Stimulated activated CD8-positive, alpha-beta memory T cell treated with anti-CD3 and anti-CD28 coated beads, Interleukin-2, amount 100 ng/mL, for 1 hour (primary cell): ENCODE measurements at regions not wholly inside any gene's neighbourhood (a gene's known extent, or its start where the extent isn't known, plus 50 kb on each side); places are given as distances from the start of the nearest gene placed in this dataset.
"Not testable (repeated sequence)": the region's sequence is repeated elsewhere in the genome, so short reads cannot be mapped to it uniquely, and the experiment has no call there.

Source experiments
- DNase-seq, 2 donors: peaks; one replicate each; pipeline ENCODE4 v3.0.0-alpha.2; 2020; ENCODE audit warnings: low read depth in 2 of 2

DNA sequence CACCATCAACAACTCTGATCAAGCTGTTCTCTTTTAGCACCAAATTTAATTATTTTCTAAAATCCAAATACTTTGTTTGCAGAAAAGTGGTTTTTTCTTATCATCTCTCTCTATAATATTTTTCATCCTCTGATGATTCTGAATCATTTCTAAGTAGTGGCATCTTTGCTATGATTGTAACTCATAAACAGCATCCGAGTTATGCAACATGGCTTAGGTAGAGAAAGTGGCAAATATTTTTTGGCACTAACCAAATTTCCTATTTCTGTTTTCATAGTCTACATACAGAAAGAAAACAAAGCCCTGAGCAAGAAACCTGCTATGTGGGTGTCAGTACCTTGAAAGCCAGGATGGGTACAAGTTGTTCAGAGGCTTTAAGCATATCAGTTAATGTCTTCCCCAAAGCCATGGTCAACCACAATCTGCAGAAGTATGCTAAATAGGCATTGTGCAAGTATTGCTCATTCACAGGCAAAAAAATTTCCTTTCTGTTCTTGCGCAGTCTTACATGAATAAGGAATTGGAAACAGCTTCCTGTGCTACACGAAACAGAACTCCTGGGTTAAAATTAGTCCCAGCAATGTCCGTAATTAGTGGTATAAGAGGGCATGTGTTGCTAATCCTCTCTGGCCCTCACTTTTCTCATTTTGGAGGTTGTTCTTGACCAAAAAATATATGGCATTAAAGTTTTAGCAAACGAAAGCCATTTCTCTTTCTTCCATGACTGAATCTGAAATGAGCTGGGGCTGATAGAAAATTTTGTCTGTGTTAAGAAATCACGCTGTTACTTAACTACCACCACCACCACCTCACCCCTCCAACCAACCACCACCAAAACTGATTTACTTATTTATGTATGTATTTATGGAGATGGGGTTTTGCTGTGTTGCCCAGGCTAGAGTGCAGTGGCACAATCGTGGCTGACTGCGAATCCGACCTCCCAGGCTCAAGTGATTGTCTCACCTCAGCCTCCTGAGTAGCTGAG is 325.6 kb upstream of the MAGI2 start:
- no peak for DNase-seq

- DNase-seq = no peak
Measured at GRCh38 chr7:79775911-79776310, 322.4 kb upstream of the MAGI2 start.

DNA sequence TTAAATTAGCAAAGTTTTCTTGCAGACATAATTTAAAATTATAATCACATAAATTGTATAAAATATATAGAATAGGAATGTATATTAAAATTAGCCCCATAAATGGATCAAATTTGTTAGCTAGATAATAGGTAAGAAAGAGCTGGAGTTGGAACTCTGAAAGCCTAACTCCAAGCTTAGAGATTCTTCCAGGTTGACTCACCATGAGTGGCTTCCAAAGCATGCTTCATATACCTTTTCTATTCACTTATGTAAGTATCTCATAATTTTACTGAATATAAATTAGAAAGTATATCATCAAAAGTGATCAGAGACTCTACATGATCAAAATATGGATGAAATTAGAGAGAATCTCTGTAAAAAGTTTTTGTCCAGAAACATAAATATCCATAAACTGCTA is 320.7 kb upstream of the MAGI2 start:
- no peak for DNase-seq

GRCh38 chr7:79770970-79771369 is 317.5 kb upstream of the MAGI2 start:
- no peak for DNase-seq

DNA sequence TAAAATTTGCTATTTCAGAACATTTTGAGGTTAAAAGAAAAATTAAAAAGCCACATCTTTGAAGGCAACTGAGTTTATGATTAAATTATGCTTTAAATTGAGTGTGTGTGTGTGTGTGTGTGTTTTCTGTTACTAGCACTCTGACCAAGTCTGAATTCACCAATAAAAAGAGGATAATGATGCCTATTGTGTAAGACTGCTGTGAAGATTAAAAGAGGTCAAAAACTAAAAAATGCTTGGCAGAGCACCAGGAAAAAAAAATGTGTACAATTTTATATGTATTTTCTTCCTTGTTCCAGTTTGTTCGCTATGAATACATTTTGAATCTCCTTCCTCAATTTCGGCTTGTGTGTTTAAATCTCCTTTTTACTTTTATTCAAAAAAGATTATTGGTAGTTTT is 316.6 kb upstream of the MAGI2 start:
- no peak for DNase-seq

GRCh38 chr7:79767876-79768560 is 314.6 kb upstream of the MAGI2 start:
- DNase-seq = not testable (repeated sequence)

DNA sequence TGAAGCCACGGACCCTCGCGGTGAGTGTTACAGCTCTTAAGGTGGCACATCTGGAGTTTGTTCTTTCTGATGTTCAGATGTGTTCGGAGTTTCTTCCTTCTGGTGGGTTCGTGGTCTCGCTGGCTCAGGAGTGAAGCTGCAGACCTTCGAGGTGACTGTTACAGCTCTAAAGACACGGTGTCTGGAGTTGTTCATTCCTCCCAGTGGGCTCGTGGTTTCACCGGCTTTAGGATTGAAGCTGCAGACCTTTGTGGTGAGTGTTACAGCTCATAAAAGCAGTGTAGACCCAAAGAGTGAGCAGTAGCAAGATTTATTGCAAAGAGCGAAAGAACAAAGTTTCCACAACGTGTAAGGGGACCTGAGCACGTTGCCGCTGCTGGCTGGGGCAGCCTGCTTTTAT is 313.7 kb upstream of the MAGI2 start:
- DNase-seq = not testable (repeated sequence)

GRCh38 chr7:79761876-79762429 is 308.5 kb upstream of the MAGI2 start:
- DNase-seq = no peak

- DNase-seq = not testable (repeated sequence)
Measured at GRCh38 chr7:79750941-79751340, 297.5 kb upstream of the MAGI2 start.

DNA sequence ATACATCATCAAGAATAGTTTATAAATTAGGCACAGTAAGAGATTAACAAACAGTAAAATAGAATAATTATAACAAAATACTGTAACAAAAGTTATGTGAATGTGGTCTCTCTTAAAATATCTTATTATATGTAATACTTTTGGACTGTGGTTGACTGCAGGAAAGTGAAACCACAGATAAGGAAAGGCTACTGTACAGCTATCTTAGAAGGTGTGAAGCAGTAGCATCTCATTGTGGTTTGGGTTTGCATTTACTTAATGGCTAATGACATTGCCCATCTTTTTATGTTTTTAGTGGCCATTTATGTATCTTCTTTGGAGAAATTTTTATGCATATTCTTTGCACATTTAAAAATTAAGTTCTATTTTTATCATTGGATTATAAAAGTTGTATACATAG is 296.4 kb upstream of the MAGI2 start:
- no peak for DNase-seq

DNA sequence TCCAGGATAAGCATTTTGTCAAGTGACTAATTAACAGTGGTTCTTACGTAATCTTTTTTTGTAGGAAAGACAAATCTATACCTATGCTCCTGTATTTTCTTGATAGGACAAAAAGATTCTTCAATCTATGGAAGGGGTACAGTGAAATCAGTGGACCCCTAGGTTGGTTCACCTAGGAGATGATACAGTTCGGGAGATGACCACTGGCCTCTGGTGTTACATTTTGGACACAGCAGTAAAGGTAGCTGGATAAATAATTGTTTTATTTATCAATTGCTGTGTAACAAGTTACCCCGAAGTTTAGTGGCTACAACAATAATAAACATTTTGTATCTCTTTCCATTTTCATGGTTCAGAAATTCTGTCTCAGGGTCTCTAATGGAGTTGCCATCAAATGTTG is 288.2 kb upstream of the MAGI2 start:
- no peak for DNase-seq

- no peak for DNase-seq
Measured at GRCh38 chr7:79740076-79740475, 286.6 kb upstream of the MAGI2 start.

DNA sequence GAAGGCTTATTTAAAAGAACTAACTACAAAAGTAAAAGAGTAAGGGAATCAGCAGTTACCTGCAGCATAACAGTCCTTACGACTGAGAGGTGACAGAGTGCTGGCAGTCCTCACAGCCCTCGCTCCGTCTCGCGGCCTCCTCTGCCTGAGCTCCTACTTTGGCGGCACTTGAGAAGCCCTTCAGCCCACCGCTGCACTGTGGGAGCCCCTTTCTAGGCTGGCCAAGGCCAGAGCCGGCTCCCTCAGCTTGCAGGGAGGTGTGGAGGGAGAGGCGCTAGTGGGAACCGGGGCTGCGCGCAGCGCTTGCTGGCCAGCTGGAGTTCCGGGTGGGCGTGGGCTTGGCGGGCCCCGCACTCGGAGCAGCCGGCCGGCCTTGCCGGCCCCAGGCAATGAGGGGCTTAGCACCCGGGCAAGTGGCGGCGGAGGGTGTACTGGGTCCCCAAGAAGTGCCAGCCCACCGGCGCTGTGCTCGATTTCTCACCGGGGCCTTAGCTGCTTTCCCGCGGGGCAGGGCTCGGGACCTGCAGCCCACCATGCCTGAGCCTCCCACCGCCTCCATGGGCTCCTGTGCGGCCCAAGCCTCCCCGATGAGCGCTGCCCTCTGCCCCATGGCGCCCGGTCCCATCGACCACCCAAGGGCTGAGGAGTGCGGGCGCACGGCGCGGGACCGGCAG is 285.7 kb upstream of the MAGI2 start:
- DNase-seq = not testable (repeated sequence)

DNA sequence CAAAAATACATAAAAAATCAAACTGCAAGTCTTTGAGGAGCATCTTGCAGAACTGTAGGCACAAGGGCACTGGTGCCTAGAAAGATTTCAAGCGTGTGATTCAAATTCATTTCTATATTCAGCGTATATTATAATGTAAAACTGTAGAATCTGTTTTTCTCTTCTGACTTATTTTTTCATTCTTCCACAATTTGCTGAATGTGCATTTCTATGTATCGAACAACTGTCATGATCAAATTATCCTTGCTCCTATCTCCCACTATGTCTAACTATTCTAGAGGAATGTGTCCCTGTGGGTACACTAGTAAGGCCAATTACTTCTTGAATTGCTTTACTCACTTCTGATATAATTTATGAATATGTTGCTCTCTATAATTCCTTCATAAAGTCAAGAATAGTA is 283.0 kb upstream of the MAGI2 start:
- DNase-seq = no peak

DNA sequence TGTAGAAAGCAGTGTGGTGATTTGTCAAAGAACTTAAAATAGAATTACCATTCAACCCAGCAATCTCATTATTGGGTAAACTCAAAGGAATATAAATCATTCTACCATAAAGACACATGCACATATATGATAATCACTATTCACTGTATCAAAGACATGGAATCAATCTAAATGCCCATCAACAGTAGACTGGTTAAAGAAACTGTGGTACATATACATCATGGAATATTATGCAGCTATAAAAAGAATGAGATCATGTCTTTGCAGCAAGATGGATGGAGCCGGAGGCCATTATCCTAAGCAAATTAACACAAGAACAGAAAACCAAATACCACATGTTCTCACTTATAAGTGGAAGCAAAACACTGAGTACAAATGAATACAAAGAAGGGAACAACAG is 281.5 kb upstream of the MAGI2 start:
- no peak for DNase-seq

DNA sequence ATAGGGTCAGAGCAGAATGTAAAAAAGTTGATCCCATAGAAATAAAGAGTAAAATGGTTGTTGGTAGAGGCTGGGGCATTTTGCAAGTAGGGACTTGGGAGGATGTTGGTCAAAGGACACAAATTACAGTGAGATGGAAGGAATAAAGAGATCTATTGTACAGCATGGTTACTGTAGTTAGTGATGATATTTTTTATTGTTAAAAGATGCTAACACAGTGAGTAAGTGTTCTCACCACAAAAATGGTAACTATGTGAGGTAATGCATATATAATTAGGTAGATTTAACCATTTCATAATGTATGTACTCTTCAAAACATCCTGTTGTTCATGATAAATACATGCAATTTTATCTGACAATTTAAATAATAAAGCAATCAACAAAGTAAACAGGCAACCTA is 280.7 kb upstream of the MAGI2 start:
- no peak for DNase-seq

DNA sequence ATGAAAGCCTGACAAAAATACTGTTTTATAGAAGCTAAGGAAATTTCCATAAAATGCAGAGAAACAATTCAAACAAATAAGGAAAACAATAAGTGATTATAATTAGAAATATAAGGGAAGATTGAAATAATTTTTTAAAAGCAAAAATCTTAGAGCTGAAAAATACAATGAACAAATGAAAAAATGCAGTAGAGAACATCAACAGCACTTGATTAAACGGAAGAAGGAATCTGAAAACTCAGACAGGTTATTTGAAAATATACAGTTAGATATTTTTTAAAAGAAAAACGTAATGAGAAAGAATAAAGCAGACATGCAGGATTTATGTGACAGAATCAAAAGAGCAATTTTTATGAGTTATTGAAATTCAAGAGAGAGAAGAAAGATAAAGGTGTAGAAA is 279.1 kb upstream of the MAGI2 start:
- no peak for DNase-seq

DNA sequence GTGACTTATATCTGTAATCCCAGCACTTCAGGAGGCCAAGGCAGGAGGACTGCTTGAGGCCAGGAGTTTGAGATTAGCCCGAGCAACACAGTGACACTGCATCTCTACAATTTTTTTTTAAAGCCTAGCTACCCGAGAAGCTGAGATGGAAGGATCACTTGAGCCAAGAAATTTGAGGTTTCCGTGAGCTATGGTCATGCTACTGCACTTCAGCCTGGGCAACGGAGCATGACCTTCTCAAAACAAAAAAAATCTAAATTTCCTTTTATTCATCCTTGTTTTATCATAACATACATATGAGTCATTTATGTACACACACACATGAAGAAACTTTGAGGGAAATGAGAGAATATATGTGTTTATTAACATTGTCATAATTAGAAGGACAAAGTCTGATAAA is 277.5 kb upstream of the MAGI2 start:
- no peak for DNase-seq

GRCh38 chr7:79723833-79724618 is 270.6 kb upstream of the MAGI2 start:
- no peak for DNase-seq

- no peak for DNase-seq
Measured at GRCh38 chr7:79722217-79722616, 268.8 kb upstream of the MAGI2 start.

GRCh38 chr7:79719216-79719615 is 265.7 kb upstream of the MAGI2 start:
- no peak for DNase-seq
